ENCODE measurements at regions not wholly inside any gene's neighbourhood (a gene's known extent, or its start where the extent isn't known, plus 50 kb on each side); places are given as distances from the start of the nearest gene placed in this dataset.
"Not testable (repeated sequence)": the region's sequence is repeated elsewhere in the genome, so short reads cannot be mapped to it uniquely, and the experiment has no call there.

DNA sequence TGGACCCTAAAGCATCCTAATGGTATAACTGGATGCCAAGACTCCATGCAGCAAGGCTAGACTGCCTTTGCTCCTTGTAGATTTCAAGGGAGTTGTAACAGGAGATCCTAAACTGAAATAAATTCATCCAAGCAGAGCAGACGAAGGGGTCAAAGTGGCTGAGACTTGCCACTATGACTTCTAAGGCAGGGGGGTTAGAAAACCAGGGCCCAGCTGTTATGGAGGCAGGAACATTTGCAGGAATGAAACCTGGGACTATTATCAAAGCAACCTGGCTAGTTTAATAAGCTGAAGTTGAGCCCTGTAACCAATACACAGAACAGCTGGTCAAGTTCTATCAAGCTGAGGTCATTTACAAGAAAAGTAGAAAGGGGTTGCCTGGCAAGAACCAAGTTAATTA is 122.2 kb upstream of the TRPC6 start:
- H3K4me3 ChIP-seq, result no peak overlapping the region
- no peaks in the 10 kb centered on the region; the same call in none of the 2 replicates for H3K9me3 ChIP-seq
- no peak for DNase-seq
- no peaks in the 10 kb centered on the region for H3K27me3 ChIP-seq
- no peaks in the 10 kb centered on the region for H3K36me3 ChIP-seq

DNA sequence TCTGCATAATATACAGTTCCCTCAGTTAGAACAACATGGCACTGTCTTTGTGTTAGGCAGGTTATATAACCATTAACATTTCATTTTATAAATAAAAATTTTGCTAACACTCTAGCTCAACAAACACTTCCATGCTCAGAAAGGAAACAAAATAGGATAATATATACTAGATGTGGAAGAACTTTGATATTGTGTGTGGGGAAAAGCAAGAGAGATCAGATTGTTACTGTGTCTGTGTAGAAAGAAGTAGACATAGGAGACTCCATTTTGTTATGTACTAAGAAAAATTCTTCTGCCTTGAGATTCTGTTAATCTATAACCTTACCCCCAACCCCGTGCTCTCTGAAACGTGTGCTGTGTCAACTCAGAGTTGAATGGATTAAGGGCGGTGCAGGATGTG is 111.1 kb upstream of the TRPC6 start:
- H3K4me3 ChIP-seq, DNase-seq, H3K36me3 ChIP-seq: not testable (repeated sequence)

GRCh38 chr11:101692980-101693379 is 109.2 kb upstream of the TRPC6 start:
- Histone ChIP-seq H3K27me3 (no peaks in the 10 kb centered on the region), H3K36me3 (no peaks in the 10 kb centered on the region), H3K9me3 (no peaks in the 10 kb centered on the region; the same call in 1 of the 2 replicates), H3K4me3 (no peak overlapping the region)
- no peak for DNase-seq

More for the DNA sequence above, 111.1 kb upstream of the TRPC6 start:
- H3K9me3 ChIP-seq, H3K27me3 ChIP-seq: not testable (repeated sequence)

DNA sequence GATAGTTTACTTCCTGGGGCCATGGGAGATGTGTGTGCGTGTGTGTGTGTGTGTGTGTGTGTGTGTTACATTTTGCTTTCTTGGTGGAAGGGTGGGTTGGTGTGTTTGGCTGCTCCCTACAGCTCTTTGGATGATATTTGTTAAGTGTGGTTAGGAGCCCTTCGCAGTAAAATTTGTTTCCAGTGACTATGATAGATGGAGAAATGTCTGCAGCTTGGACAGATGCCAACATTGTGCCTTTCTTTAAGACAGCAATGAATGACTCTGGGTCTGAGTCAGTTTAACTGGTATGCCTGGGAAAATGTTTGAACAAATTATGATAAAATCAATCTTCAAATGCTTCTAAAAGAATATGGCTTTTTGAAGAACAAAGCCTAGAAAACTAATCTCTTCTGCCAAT is 102.7 kb upstream of the TRPC6 start:
- Histone ChIP-seq H3K27me3 (no peaks in the 10 kb centered on the region), H3K9me3 (peaks cover 2% of the 10 kb centered on the region; the same call in 1 of the 2 replicates), H3K36me3 (no peaks in the 10 kb centered on the region), H3K4me3 (no peak overlapping the region)
- peak; percentile 43 for DNase-seq

- H3K36me3 ChIP-seq, result no peaks in the 10 kb centered on the region
- no peaks in the 10 kb centered on the region for H3K9me3 ChIP-seq
- no peak for DNase-seq
- no peaks in the 10 kb centered on the region for H3K27me3 ChIP-seq
- no peak overlapping the region for H3K4me3 ChIP-seq
These were observed 84.4 kb upstream of the TRPC6 start for GRCh38 chr11:101668236-101668635.

- Histone ChIP-seq H3K27me3 (no peaks in the 10 kb centered on the region), H3K36me3 (no peaks in the 10 kb centered on the region), H3K9me3 (peaks cover 2% of the 10 kb centered on the region; the same call in 1 of the 2 replicates), H3K4me3 (no peak overlapping the region)
- DNase-seq, result no peak
These were observed 83.1 kb upstream of the TRPC6 start for GRCh38 chr11:101666916-101667315.

DNA sequence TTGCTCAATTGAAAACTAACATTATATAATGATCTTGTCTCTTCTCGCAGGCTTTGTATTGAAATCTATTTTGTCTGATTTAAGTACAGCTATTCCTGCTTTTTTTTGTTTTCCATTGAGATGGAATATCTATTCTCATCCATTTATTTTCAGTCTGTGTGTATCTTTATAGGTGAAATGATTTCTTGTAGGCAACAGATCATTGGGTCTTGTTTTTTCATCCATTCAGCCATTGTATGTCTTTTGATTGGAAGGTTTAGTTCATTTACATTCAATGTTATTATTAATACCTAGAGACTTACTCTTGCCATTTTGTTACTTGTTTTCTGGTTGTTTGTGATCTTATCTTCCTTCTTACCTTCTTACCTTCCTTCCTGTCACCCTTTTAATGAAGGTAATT is 77.8 kb upstream of the TRPC6 start:
- Histone ChIP-seq H3K27me3 (no peaks in the 10 kb centered on the region), H3K36me3 (no peaks in the 10 kb centered on the region), H3K9me3 (peaks cover 6% of the 10 kb centered on the region), H3K4me3 (no peak overlapping the region)
- DNase-seq, result no peak

All from MG63 (cell line).